Gastroesophageal sphincter (tissue), 4 donors: ENCODE measurements at regions not wholly inside any gene's neighbourhood (a gene's known extent, or its start where the extent isn't known, plus 50 kb on each side); places are given as distances from the start of the nearest gene placed in this dataset.

Experiments used
- ATAC-seq: fragments of 150-250 bp; one replicate; pipeline ENCODE4 v1.9.1; 2016; ENCODE audit warnings: mild to moderate bottlenecking, moderate library complexity
- H3K27ac ChIP-seq, 4 donors: fragments of 200-600 bp; sonication (generic) in 3 of 4; 1 replicate in 3 of 4; 2 replicates in 1 of 4; pipeline ENCODE4 v1.5.1; 2016 to 2019
- H3K27me3 ChIP-seq: fragments of 200-600 bp; sonication (generic); one replicate; pipeline ENCODE4 v1.5.1; 2019
- H3K36me3 ChIP-seq, 2 donors: fragments of 200-600 bp; sonication (generic); one replicate each; pipeline ENCODE4 v1.5.1; 2019; ENCODE audit warnings: control low read depth in 1 of 2
- H3K4me1 ChIP-seq, 3 donors: fragments of 200-600 bp; sonication (generic); 1 replicate in 2 of 3; 2 replicates in 1 of 3; pipeline ENCODE4 v1.5.1; 2016 to 2019; ENCODE audit warnings: control low read depth in 2 of 3
- H3K4me3 ChIP-seq, 2 donors: fragments of 200-600 bp; sonication (generic); one replicate each; pipeline ENCODE4 v1.5.1; 2019; ENCODE audit warnings: mild to moderate bottlenecking in 1 of 2, moderate library complexity in 1 of 2
- H3K9me3 ChIP-seq, 3 donors: fragments of 200-600 bp; sonication (generic); one replicate each; pipeline ENCODE4 v1.5.1; 2017 to 2019; ENCODE audit warnings: control low read depth in 2 of 3
- EP300 ChIP-seq: sonication (generic); formaldehyde crosslinking; IDR thresholded peaks from one replicate; pipeline ENCODE4 v1.6.1; 2017; ENCODE audit warnings: antibody characterized with exemption, mild to moderate bottlenecking
- POLR2A ChIP-seq, 2 donors: fragments of 450-650 bp; IDR thresholded peaks; one replicate each; pipeline ENCODE4 v1.6.1; 2017; ENCODE audit warnings: antibody characterized with exemption in 2 of 2, mild to moderate bottlenecking in 2 of 2, moderate library complexity in 1 of 2
- POLR2AphosphoS5 ChIP-seq: sonication (generic); formaldehyde crosslinking; IDR thresholded peaks from one replicate; pipeline ENCODE4 v1.6.1; 2017; ENCODE audit warnings: antibody characterized with exemption
- WGBS, 2 donors: methylation state at CpG; one replicate each; pipeline ENCODE4 v1.1.5; 2018; ENCODE audit warnings: low coverage in 1 of 2; 5-methylcytosine and 5-hydroxymethylcytosine counted together
- TF ChIP-seq, protein P1 (sequence below), 4 experiments: fragments of 200-600 bp in 2 of 4; fragments of 450-650 bp in 2 of 4; sonication (generic) in 1 of 4; IDR thresholded peaks; one replicate each; pipeline ENCODE4 v1.5.1; 2017 to 2019; ENCODE audit warnings: antibody characterized with exemption in 4 of 4, mild to moderate bottlenecking in 2 of 4, moderate library complexity in 2 of 4

DNA sequence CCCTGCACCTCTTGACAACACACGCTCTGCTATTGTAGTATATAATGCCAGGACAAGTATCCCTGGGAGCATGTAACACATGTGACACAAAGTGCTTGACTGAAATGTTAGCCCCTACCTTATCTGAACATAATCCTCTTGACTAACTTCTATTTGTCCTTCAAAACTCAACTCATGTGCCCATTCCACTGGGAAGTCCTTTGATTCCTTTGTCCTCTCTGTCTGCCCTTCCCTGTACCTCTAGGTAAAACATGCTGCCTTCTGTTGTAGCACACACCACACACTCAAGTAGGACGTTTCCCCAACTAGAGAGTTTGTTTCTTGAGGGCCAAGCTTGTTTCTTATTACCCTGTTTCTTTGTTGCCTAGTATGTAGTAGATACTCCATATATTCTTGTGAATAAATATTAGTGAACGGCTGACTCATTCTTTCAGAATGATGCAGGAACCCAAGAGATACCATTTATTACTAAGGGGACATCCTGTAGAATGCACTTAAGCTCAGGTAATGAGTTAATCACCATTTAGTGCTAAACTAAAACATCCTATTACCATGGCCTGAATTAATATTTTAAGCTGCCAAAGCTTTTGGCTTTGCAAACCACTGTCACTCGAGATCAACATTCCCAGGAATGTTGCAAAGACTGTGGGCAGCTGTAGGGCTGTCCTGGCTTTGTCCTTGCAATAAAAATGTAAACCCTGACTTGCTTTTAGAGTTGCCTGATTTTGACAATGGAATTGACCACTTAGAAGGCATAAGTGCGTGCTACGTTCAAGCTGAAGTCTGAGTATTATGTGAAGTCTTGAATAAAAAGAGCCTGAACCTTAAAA is 313.4 kb downstream of the COG6 start:
- no peaks in the 10 kb centered on the region for H3K4me1 ChIP-seq
- no peak for ATAC-seq
- no peak overlapping the region for H3K4me3 ChIP-seq
- no peaks in the 10 kb centered on the region for H3K27me3 ChIP-seq
- no peaks in the 10 kb centered on the region for H3K9me3 ChIP-seq
- H3K27ac ChIP-seq = no peak overlapping the region
- H3K36me3 ChIP-seq = no peaks in the 10 kb centered on the region
- TF ChIP-seq POLR2AphosphoS5 = no peak
- no peak for TF ChIP-seq EP300
- TF ChIP-seq, protein P1, sequence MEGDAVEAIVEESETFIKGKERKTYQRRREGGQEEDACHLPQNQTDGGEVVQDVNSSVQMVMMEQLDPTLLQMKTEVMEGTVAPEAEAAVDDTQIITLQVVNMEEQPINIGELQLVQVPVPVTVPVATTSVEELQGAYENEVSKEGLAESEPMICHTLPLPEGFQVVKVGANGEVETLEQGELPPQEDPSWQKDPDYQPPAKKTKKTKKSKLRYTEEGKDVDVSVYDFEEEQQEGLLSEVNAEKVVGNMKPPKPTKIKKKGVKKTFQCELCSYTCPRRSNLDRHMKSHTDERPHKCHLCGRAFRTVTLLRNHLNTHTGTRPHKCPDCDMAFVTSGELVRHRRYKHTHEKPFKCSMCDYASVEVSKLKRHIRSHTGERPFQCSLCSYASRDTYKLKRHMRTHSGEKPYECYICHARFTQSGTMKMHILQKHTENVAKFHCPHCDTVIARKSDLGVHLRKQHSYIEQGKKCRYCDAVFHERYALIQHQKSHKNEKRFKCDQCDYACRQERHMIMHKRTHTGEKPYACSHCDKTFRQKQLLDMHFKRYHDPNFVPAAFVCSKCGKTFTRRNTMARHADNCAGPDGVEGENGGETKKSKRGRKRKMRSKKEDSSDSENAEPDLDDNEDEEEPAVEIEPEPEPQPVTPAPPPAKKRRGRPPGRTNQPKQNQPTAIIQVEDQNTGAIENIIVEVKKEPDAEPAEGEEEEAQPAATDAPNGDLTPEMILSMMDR (IDR thresholded peaks at IDR 0.05) = no peak
- TF ChIP-seq POLR2A (IDR thresholded peaks at IDR 0.05) = no peak
- 82 to 88% methylated on average over 4 to 6 of the region's 6 CpGs for WGBS, 2 donors

DNA sequence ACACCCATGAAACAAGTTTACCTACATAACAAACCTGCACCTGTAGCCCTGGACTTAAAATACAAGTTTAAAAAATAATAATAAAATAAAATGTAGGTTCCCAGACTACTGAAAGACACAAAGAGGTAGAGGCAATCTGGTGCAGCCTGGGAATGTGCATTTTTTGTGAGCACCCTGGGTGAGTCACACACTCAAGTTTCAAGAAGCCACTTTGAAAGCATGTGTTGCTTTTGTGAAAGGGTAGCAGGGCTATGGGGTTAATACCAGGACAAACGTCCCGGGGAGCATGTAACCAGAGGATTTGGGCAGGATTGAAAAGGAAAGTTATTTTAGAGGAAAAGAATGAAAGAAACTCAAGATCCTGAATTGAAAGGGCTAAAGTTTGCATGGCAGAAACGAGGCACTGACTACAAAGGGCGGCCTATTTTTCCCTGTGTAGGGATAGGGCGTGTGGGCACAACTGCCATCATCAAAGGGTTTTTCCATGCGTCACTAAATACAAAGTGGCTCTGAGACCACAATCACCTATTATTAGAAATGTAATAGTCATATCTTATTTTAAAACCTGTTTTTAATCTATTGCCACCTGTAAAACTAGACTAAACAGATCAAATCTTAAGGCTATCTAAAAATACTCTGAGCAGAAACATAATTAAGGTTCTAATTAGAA is 314.9 kb downstream of the COG6 start:
- ATAC-seq = no peak
- WGBS, 2 donors = 84 to 88% methylated on average over 6 of the region's 6 CpGs
- TF ChIP-seq POLR2A (IDR thresholded peaks at IDR 0.05) (no peak), POLR2AphosphoS5 (no peak), EP300 (no peak)
- TF ChIP-seq, protein P1 (IDR thresholded peaks at IDR 0.05) = no peak

DNA sequence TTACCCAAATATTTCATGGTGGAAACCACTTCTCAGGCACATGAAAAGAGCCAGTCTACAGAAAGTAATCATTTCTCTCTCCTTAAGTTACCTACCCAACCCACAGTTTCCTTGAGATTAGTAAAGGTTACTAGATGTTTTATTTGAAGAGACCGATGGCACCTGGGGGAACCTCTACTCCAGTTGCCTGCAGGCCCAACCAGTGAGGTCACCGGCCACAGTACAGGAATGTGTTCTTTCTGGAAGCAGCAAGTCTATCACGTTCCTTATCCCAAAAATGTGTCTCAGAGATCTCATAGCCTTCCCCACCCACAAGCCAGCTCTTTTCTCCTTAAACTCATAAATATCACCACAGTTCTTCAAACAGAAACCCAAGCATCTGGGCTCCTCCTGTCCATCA is 316.1 kb downstream of the COG6 start:
- no peaks in the 10 kb centered on the region for H3K36me3 ChIP-seq
- no peak overlapping the region for H3K27ac ChIP-seq
- no peaks in the 10 kb centered on the region for H3K27me3 ChIP-seq
- 95 to 100% methylated on average over 1 to 3 of the region's 3 CpGs for WGBS, 2 donors
- ATAC-seq = no peak
- H3K4me1 ChIP-seq = no peaks in the 10 kb centered on the region
- no peak overlapping the region for H3K4me3 ChIP-seq
- H3K9me3 ChIP-seq = no peaks in the 10 kb centered on the region
- TF ChIP-seq POLR2AphosphoS5 = no peak
- TF ChIP-seq EP300 = no peak
- no peak for TF ChIP-seq POLR2A (IDR thresholded peaks at IDR 0.05)
- TF ChIP-seq, protein P1 (IDR thresholded peaks at IDR 0.05) = no peak

More for the DNA sequence above, 314.9 kb downstream of the COG6 start:
- no peaks in the 10 kb centered on the region for H3K9me3 ChIP-seq
- H3K36me3 ChIP-seq = no peaks in the 10 kb centered on the region
- H3K4me3 ChIP-seq = no peak overlapping the region
- H3K27me3 ChIP-seq = no peaks in the 10 kb centered on the region
- H3K4me1 ChIP-seq = no peaks in the 10 kb centered on the region
- no peak overlapping the region for H3K27ac ChIP-seq

DNA sequence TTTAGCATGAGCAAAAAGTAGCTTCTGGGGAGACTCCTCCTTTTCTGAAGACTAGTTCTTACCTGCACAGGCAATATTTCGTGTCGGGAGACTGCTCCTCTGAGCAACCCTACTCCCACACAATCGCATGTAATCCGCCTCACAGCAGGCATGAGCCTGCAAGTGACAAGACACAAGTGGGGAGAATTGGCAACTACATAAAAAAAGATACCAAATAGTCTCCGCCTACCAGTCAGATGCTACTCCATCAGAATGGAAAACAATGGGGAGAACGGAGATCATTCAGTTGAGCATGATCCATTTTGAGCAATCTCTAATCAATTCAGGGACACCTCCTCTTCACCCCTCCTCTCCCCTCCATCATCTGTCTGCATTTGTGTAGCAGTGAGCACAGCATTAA is 321.0 kb downstream of the COG6 start:
- H3K4me3 ChIP-seq = no peak overlapping the region
- no peaks in the 10 kb centered on the region for H3K36me3 ChIP-seq
- 72 to 95% methylated on average over 3 to 6 of the region's 6 CpGs for WGBS, 2 donors
- no peaks in the 10 kb centered on the region for H3K27me3 ChIP-seq
- TF ChIP-seq POLR2AphosphoS5 (no peak), EP300 (no peak), POLR2A (IDR thresholded peaks at IDR 0.05) (no peak)
- TF ChIP-seq, protein P1 (IDR thresholded peaks at IDR 0.05) = no peak
- no peak overlapping the region for H3K27ac ChIP-seq
- ATAC-seq = no peak
- H3K4me1 ChIP-seq = no peaks in the 10 kb centered on the region
- no peaks in the 10 kb centered on the region for H3K9me3 ChIP-seq

DNA sequence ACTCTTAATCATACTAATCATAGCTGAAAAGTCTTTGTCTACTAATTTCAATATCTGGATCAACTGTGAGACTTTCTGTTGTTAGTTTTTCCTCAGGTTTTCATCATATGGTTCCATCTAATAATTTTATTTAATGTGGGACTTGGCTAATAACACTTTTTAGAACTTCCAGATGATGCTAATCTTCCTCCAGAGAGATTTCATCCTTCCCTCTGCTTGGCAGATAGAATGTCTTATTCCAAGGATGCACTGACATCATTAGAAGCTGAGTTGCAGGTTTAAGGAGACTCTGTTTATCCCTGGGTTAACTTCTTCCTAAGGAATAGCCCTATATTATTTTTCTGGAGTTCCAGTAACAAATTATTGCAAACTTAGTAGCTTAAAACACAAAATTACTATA is 325.6 kb downstream of the COG6 start:
- H3K4me1 ChIP-seq = no peaks in the 10 kb centered on the region
- TF ChIP-seq POLR2AphosphoS5 (no peak), POLR2A (IDR thresholded peaks at IDR 0.05) (no peak), EP300 (no peak)
- TF ChIP-seq, protein P1 (IDR thresholded peaks at IDR 0.05) = no peak
- H3K27me3 ChIP-seq = no peaks in the 10 kb centered on the region
- no peaks in the 10 kb centered on the region for H3K9me3 ChIP-seq
- H3K4me3 ChIP-seq = no peak overlapping the region
- H3K36me3 ChIP-seq = no peaks in the 10 kb centered on the region
- ATAC-seq = no peak
- no peak overlapping the region for H3K27ac ChIP-seq
